ENCODE measurements at regions not wholly inside any gene's neighbourhood (a gene's known extent, or its start where the extent isn't known, plus 50 kb on each side); places are given as distances from the start of the nearest gene placed in this dataset.

- FAIRE-seq (no peak), DNase-seq (ENCODE audit: low read depth, low spot score) (no peak)
- Histone ChIP-seq H3K4me1 (ENCODE audit: control insufficient read depth, extremely low read depth, insufficient read depth, low read length) (no peaks in the 10 kb centered on the region), H3K27me3 (ENCODE audit: control insufficient read depth, extremely low read depth, insufficient read depth, low read length) (no peaks in the 10 kb centered on the region), H3K9me3 (ENCODE audit: control insufficient read depth, low read depth, low read length) (peaks cover 4% of the 10 kb centered on the region), H3K36me3 (ENCODE audit: control insufficient read depth in 2 of 2, extremely low read depth in 1 of 2, insufficient read depth in 2 of 2, low read length in 2 of 2) (no peaks in the 10 kb centered on the region), H3K4me3 (ENCODE audit: control insufficient read depth in 2 of 3, extremely low read depth in 1 of 3, insufficient read depth in 2 of 3, low read depth in 1 of 3, low read length in 3 of 3) (no peak overlapping the region), H3K4me2 (ENCODE audit: control insufficient read depth, extremely low read depth, insufficient read depth, low read depth, low read length) (no peak overlapping the region), H2AFZ (ENCODE audit: control insufficient read depth, low read length) (no peak overlapping the region), H4K20me1 (ENCODE audit: control insufficient read depth, extremely low read depth, insufficient read depth, low read length) (no peaks in the 10 kb centered on the region), H3K9ac (ENCODE audit: control insufficient read depth, extremely low read depth, insufficient read depth, low read length) (no peak overlapping the region), H3K79me2 (ENCODE audit: control insufficient read depth, insufficient read depth, low read length) (no peaks in the 10 kb centered on the region), H3K27ac (ENCODE audit: control insufficient read depth, insufficient read depth, low read length) (no peak overlapping the region), H3K9me1 (ENCODE audit: control insufficient read depth, extremely low read depth, insufficient read depth, low read length) (no peaks in the 10 kb centered on the region)
- TF ChIP-seq EZH2 (IDR thresholded peaks at IDR 0.05; ENCODE audit: low read length) (no peak), CTCF (optimal IDR thresholded peaks at IDR 0.05 in 1 of 3, IDR thresholded peaks at IDR 0.05 in 1 of 3, conservative IDR thresholded peaks at IDR 0.05 in 1 of 3; ENCODE audit: extremely low read depth in 1 of 3, insufficient read depth in 2 of 3, low read length in 3 of 3) (no peak)
- dilution Hi-C loops (cut with MboI; ENCODE audit: extremely low pct_ligation_motif_present, low sequenced_read_pairs): no loop called here
Observed at GRCh38 chr16:26493751-26494150, 573.0 kb upstream of the C16orf82 start.

GRCh38 chr16:26497896-26498295 lies 568.8 kb upstream of the C16orf82 start:
- FAIRE-seq: no peak
- TF ChIP-seq CTCF (optimal IDR thresholded peaks at IDR 0.05 in 1 of 3, IDR thresholded peaks at IDR 0.05 in 1 of 3, conservative IDR thresholded peaks at IDR 0.05 in 1 of 3; ENCODE audit: extremely low read depth in 1 of 3, insufficient read depth in 2 of 3, low read length in 3 of 3) (no peak), EZH2 (IDR thresholded peaks at IDR 0.05; ENCODE audit: low read length) (no peak)
- Histone ChIP-seq H3K4me3 (ENCODE audit: control insufficient read depth in 2 of 3, extremely low read depth in 1 of 3, insufficient read depth in 2 of 3, low read depth in 1 of 3, low read length in 3 of 3) (no peak overlapping the region), H3K27ac (ENCODE audit: control insufficient read depth, insufficient read depth, low read length) (no peak overlapping the region), H3K27me3 (ENCODE audit: control insufficient read depth, extremely low read depth, insufficient read depth, low read length) (no peaks in the 10 kb centered on the region), H3K9me3 (ENCODE audit: control insufficient read depth, low read depth, low read length) (peaks cover 4% of the 10 kb centered on the region), H3K79me2 (ENCODE audit: control insufficient read depth, insufficient read depth, low read length) (no peaks in the 10 kb centered on the region), H4K20me1 (ENCODE audit: control insufficient read depth, extremely low read depth, insufficient read depth, low read length) (no peaks in the 10 kb centered on the region), H3K36me3 (ENCODE audit: control insufficient read depth in 2 of 2, extremely low read depth in 1 of 2, insufficient read depth in 2 of 2, low read length in 2 of 2) (no peaks in the 10 kb centered on the region), H3K9me1 (ENCODE audit: control insufficient read depth, extremely low read depth, insufficient read depth, low read length) (no peaks in the 10 kb centered on the region), H3K9ac (ENCODE audit: control insufficient read depth, extremely low read depth, insufficient read depth, low read length) (no peak overlapping the region), H3K4me1 (ENCODE audit: control insufficient read depth, extremely low read depth, insufficient read depth, low read length) (no peaks in the 10 kb centered on the region), H2AFZ (ENCODE audit: control insufficient read depth, low read length) (no peak overlapping the region), H3K4me2 (ENCODE audit: control insufficient read depth, extremely low read depth, insufficient read depth, low read depth, low read length) (no peak overlapping the region)
- dilution Hi-C loops (cut with MboI; ENCODE audit: extremely low pct_ligation_motif_present, low sequenced_read_pairs): no loop called here
- no peak for DNase-seq (ENCODE audit: low read depth, low spot score)
